ENCODE measurements at regions not wholly inside any gene's neighbourhood (a gene's known extent, or its start where the extent isn't known, plus 50 kb on each side); places are given as distances from the start of the nearest gene placed in this dataset.

DNA sequence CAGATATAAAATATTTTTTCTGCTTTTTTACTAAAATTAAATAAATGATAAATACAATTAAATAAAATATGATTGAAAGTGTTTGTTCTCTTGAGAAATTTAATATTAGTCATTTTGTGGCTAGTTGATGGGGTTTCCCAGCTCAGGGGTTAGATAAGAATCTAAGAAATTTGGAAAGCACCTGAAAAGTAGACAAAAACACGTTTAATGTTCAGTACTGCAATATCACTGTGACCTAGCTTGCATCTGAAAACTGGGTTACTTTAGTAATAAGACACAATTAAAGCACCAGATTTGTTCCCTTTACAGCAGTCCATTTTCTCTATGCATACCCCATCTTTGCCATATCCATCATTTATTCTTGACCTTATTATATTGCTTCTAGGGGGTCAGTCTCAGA is 1454.8 kb upstream of the SPRY2 start:
- no peak overlapping the region for H3K27ac ChIP-seq (ENCODE audit: low read depth in 1 of 2, low read length in 2 of 2)
- no peaks in the 10 kb centered on the region for H3K4me1 ChIP-seq (ENCODE audit: control insufficient read depth in 1 of 2, insufficient read depth in 2 of 2, low read length in 2 of 2)
- H3K4me3 ChIP-seq (replicated peaks in 1 of 3; ENCODE audit: low read depth in 2 of 3, low read length in 3 of 3) = no peak overlapping the region
- H4K20me1 ChIP-seq (ENCODE audit: insufficient read depth, low read length) = no peaks in the 10 kb centered on the region
- Mint-ChIP-seq H3K4me3 (no peak overlapping the region), H3K4me1 (no peaks in the 10 kb centered on the region), H3K27me3 (ENCODE audit: low read depth in 3 of 3) (no peaks in the 10 kb centered on the region), H3K9me3 (peaks cover 0 to 3% (median 0%) of the 10 kb centered on the region in 7 donors), H3K27ac (no peak overlapping the region), H3K36me3 (no peaks in the 10 kb centered on the region)
- H3K9me3 ChIP-seq (replicated peaks in 1 of 2; ENCODE audit: control insufficient read depth in 1 of 2, insufficient read depth in 1 of 2, low read length in 2 of 2) = peaks cover 0 to 3% of the 10 kb centered on the region in 2 donors
- no peaks in the 10 kb centered on the region for H3K27me3 ChIP-seq (ENCODE audit: control insufficient read depth in 2 of 2, insufficient read depth in 2 of 2, low read length in 2 of 2)
- H3K4me2 ChIP-seq (replicated peaks; ENCODE audit: extremely low read depth, low read length, poor library complexity, severe bottlenecking) = no peak overlapping the region
- no peaks in the 10 kb centered on the region for H3K36me3 ChIP-seq (replicated peaks in 1 of 2; ENCODE audit: control insufficient read depth in 1 of 2, insufficient read depth in 2 of 2, low read length in 2 of 2)
- TF ChIP-seq, protein P1, sequence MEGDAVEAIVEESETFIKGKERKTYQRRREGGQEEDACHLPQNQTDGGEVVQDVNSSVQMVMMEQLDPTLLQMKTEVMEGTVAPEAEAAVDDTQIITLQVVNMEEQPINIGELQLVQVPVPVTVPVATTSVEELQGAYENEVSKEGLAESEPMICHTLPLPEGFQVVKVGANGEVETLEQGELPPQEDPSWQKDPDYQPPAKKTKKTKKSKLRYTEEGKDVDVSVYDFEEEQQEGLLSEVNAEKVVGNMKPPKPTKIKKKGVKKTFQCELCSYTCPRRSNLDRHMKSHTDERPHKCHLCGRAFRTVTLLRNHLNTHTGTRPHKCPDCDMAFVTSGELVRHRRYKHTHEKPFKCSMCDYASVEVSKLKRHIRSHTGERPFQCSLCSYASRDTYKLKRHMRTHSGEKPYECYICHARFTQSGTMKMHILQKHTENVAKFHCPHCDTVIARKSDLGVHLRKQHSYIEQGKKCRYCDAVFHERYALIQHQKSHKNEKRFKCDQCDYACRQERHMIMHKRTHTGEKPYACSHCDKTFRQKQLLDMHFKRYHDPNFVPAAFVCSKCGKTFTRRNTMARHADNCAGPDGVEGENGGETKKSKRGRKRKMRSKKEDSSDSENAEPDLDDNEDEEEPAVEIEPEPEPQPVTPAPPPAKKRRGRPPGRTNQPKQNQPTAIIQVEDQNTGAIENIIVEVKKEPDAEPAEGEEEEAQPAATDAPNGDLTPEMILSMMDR (IDR thresholded peaks at IDR 0.05) = no peak
- H2AFZ ChIP-seq (ENCODE audit: insufficient read depth, low read depth, low read length, poor library complexity, severe bottlenecking) = no peak overlapping the region
- intact Hi-C loops (cut with micrococcal nuclease) = no loop called here
- DNase-seq = no peak
- H3K79me2 ChIP-seq (ENCODE audit: insufficient read depth, low read length) = no peaks in the 10 kb centered on the region
- no peak overlapping the region for H3K9ac ChIP-seq (ENCODE audit: insufficient read depth, low read length, poor library complexity, severe bottlenecking)
- WGBS (ENCODE audit: insufficient coverage) = no CpG with 5 or more reads among the region's 1 CpG

DNA sequence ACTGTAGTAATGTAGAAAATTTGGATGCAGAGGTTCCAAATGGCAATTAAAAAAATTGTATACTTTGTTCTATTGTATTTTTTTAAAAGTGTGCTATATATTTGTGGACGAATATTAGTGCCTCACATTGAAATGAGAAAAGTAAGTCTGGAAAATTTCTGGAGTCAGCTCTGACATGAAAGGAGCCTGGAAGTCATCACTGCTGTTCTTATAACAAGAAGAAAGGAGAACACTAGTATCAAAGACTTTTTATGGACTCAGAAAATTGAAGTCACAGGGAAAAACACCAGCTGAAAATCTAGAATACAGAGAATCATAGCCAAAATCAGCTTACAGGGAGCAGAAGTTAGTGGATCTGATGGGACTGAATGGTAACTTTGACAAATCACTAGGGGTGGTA is 1450.7 kb upstream of the SPRY2 start:
- Histone ChIP-seq H3K4me1 (ENCODE audit: control insufficient read depth in 1 of 2, insufficient read depth in 2 of 2, low read length in 2 of 2) (no peaks in the 10 kb centered on the region), H3K9me3 (replicated peaks in 1 of 2; ENCODE audit: control insufficient read depth in 1 of 2, insufficient read depth in 1 of 2, low read length in 2 of 2) (no peaks in the 10 kb centered on the region), H3K9ac (ENCODE audit: insufficient read depth, low read length, poor library complexity, severe bottlenecking) (no peak overlapping the region), H3K4me3 (replicated peaks in 1 of 3; ENCODE audit: low read depth in 2 of 3, low read length in 3 of 3) (no peak overlapping the region), H3K27ac (ENCODE audit: low read depth in 1 of 2, low read length in 2 of 2) (no peak overlapping the region), H3K4me2 (replicated peaks; ENCODE audit: extremely low read depth, low read length, poor library complexity, severe bottlenecking) (no peak overlapping the region), H2AFZ (ENCODE audit: insufficient read depth, low read depth, low read length, poor library complexity, severe bottlenecking) (no peak overlapping the region), H3K27me3 (ENCODE audit: control insufficient read depth in 2 of 2, insufficient read depth in 2 of 2, low read length in 2 of 2) (no peaks in the 10 kb centered on the region), H3K79me2 (ENCODE audit: insufficient read depth, low read length) (no peaks in the 10 kb centered on the region), H3K36me3 (replicated peaks in 1 of 2; ENCODE audit: control insufficient read depth in 1 of 2, insufficient read depth in 2 of 2, low read length in 2 of 2) (no peaks in the 10 kb centered on the region), H4K20me1 (ENCODE audit: insufficient read depth, low read length) (no peaks in the 10 kb centered on the region)
- H3K4me1 Mint-ChIP-seq = no peaks in the 10 kb centered on the region
- H3K9me3 Mint-ChIP-seq = peaks cover 0 to 5% (median 0%) of the 10 kb centered on the region in 7 donors
- intact Hi-C loops (cut with micrococcal nuclease) = no loop called here
- H3K36me3 Mint-ChIP-seq = no peaks in the 10 kb centered on the region
- no peak overlapping the region for H3K27ac Mint-ChIP-seq
- no peak for DNase-seq
- 50% methylated on average over 1 of the region's 1 CpG for WGBS (ENCODE audit: insufficient coverage)
- H3K4me3 Mint-ChIP-seq = no peak overlapping the region
- peaks cover 0 to 2% (median 0%) of the 10 kb centered on the region in 3 donors for H3K27me3 Mint-ChIP-seq (ENCODE audit: low read depth in 3 of 3)
- TF ChIP-seq, protein P1 (IDR thresholded peaks at IDR 0.05) = no peak

Measured in CD14-positive monocyte (primary cell).